Kidney (tissue), 13 donors: ENCODE measurements at regions not wholly inside any gene's neighbourhood (a gene's known extent, or its start where the extent isn't known, plus 50 kb on each side); places are given as distances from the start of the nearest gene placed in this dataset.

Experiments
- DNase-seq, 5 donors: peaks; one replicate each; pipeline ENCODE4 v3.0.0-alpha.2; 2013 to 2020
- FAIRE-seq: peaks from 2 replicates; lab custom pipeline; 2012; peaks lifted over from hg19 to GRCh38; lab: Jason Lieb, UNC
- H3K27ac ChIP-seq, 2 donors: one replicate each; pipeline ENCODE4 v1.7.0; 2013; ENCODE audit warnings: low read depth in 2 of 2, low read length in 2 of 2, inconsistent platforms in 1 of 2
- H3K27me3 ChIP-seq: one replicate; pipeline ENCODE4 v1.7.1; 2013; ENCODE audit warnings: low read length, inconsistent platforms; ENCODE audit not compliant: control insufficient read depth, insufficient read depth
- H3K36me3 ChIP-seq, 3 donors: one replicate each; pipeline versions ENCODE4 v1.7.0 to v1.7.1; 2013; ENCODE audit warnings: low read length in 3 of 3, control low read depth in 1 of 3, inconsistent platforms in 1 of 3; ENCODE audit not compliant: insufficient read depth in 3 of 3, control insufficient read depth in 2 of 3
- H3K4me1 ChIP-seq, 3 donors: one replicate each; pipeline versions ENCODE4 v1.7.0 to v1.7.1; 2013; ENCODE audit warnings: low read length in 3 of 3, inconsistent platforms in 1 of 3, low read depth in 1 of 3; ENCODE audit not compliant: control insufficient read depth in 2 of 3, insufficient read depth in 2 of 3
- H3K4me3 ChIP-seq, 3 donors: one replicate each; pipeline versions ENCODE4 v1.7.0 to v1.8.1; 2013; ENCODE audit warnings: low read length in 3 of 3, control low read depth in 1 of 3, inconsistent platforms in 1 of 3
- H3K9ac ChIP-seq, 3 donors: one replicate each; pipeline versions ENCODE4 v1.7.0 to v1.7.1; 2013; ENCODE audit warnings: low read length in 3 of 3, control low read depth in 1 of 3, inconsistent platforms in 1 of 3
- H3K9me3 ChIP-seq, 3 donors: one replicate each; pipeline versions ENCODE4 v1.7.0 to v1.7.1; 2013; ENCODE audit warnings: low read length in 3 of 3, control low read depth in 1 of 3, inconsistent platforms in 1 of 3; ENCODE audit not compliant: control insufficient read depth in 2 of 3, insufficient read depth in 1 of 3
- intact Hi-C: fragments of 100-400 bp; cut with DNase I; formaldehyde crosslinking; loops from one replicate; pipeline ENCODE4 v1.11.1; 2022
- TF ChIP-seq, protein P1 (sequence below): IDR thresholded peaks from 3 replicates; pipeline ENCODE4 v1.5.1; 2012; ENCODE audit warnings: mild to moderate bottlenecking, moderate library complexity, borderline replicate concordance; ENCODE audit not compliant: insufficient read depth; ENCODE audit errors: extremely low read depth
- donor health status: control.
- donor health status: control.
- donor health status: control.
- donor health status: control.
- donor health status: control.
- donor health status: DM: yes; HTN: yes; CAD: no.
- donor health status: Normal renal cell carcinoma (clear cell type).

GRCh38 chr10:80968903-80969302, 431.2 kb downstream of the SH2D4B start:
- FAIRE-seq (no peak), DNase-seq (no peak)
- TF ChIP-seq, protein P1, sequence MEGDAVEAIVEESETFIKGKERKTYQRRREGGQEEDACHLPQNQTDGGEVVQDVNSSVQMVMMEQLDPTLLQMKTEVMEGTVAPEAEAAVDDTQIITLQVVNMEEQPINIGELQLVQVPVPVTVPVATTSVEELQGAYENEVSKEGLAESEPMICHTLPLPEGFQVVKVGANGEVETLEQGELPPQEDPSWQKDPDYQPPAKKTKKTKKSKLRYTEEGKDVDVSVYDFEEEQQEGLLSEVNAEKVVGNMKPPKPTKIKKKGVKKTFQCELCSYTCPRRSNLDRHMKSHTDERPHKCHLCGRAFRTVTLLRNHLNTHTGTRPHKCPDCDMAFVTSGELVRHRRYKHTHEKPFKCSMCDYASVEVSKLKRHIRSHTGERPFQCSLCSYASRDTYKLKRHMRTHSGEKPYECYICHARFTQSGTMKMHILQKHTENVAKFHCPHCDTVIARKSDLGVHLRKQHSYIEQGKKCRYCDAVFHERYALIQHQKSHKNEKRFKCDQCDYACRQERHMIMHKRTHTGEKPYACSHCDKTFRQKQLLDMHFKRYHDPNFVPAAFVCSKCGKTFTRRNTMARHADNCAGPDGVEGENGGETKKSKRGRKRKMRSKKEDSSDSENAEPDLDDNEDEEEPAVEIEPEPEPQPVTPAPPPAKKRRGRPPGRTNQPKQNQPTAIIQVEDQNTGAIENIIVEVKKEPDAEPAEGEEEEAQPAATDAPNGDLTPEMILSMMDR = no peak
- intact Hi-C loops = no loop called here
- H3K27me3 ChIP-seq = no peaks in the 10 kb centered on the region
- H3K4me3 ChIP-seq = no peak overlapping the region
- no peak overlapping the region for H3K27ac ChIP-seq
- H3K9ac ChIP-seq = no peak overlapping the region
- H3K9me3 ChIP-seq = no peaks in the 10 kb centered on the region
- H3K4me1 ChIP-seq = no peaks in the 10 kb centered on the region
- no peaks in the 10 kb centered on the region for H3K36me3 ChIP-seq

DNA sequence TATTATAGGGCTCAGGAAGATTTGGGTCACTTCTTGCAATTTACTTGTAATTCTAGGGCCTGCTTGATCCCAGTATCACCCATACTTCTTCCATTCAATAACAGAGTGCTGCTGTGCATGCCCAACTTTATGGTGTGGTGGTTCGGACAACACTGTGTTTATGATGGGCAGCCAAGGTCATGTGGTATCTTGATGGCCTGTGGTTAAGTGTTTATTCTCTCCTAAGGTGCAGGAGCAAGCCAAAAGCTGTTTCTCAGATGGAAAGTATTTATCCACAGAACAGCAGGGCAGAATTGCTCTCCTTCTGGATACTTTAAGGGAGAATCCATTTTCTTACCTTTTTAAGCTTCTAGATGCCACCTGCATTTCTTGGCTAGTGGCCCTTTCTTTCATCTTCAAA, 433.8 kb downstream of the SH2D4B start:
- TF ChIP-seq, protein P1 = no peak

GRCh38 chr10:80976658-80977057, 439.0 kb downstream of the SH2D4B start:
- Histone ChIP-seq H3K27ac (no peak overlapping the region), H3K27me3 (no peaks in the 10 kb centered on the region), H3K36me3 (no peaks in the 10 kb centered on the region), H3K4me1 (no peaks in the 10 kb centered on the region), H3K9ac (no peak overlapping the region), H3K9me3 (no peaks in the 10 kb centered on the region), H3K4me3 (no peak overlapping the region)
- intact Hi-C loops = no loop called here
- no peak for DNase-seq
- FAIRE-seq = no peak
- TF ChIP-seq, protein P1 = no peak

More for the DNA sequence above, 433.8 kb downstream of the SH2D4B start:
- intact Hi-C loops = no loop called here
- Histone ChIP-seq H3K4me3 (no peak overlapping the region), H3K9ac (no peak overlapping the region), H3K9me3 (no peaks in the 10 kb centered on the region), H3K27me3 (no peaks in the 10 kb centered on the region), H3K27ac (no peak overlapping the region), H3K36me3 (no peaks in the 10 kb centered on the region), H3K4me1 (no peaks in the 10 kb centered on the region)
- FAIRE-seq (no peak), DNase-seq (no peak)

GRCh38 chr10:80985102-80985501, 447.4 kb downstream of the SH2D4B start:
- no peaks in the 10 kb centered on the region for H3K27me3 ChIP-seq
- no peaks in the 10 kb centered on the region for H3K36me3 ChIP-seq
- H3K4me3 ChIP-seq = no peak overlapping the region
- no peak overlapping the region for H3K27ac ChIP-seq
- H3K9ac ChIP-seq = no peak overlapping the region
- no peaks in the 10 kb centered on the region for H3K9me3 ChIP-seq
- intact Hi-C loops = no loop called here
- no peaks in the 10 kb centered on the region for H3K4me1 ChIP-seq
- DNase-seq (no peak), FAIRE-seq (no peak)
- TF ChIP-seq, protein P1 = no peak
